ENCODE measurements at regions not wholly inside any gene's neighbourhood (a gene's known extent, or its start where the extent isn't known, plus 50 kb on each side); places are given as distances from the start of the nearest gene placed in this dataset.
"Not testable (repeated sequence)": the region's sequence is repeated elsewhere in the genome, so short reads cannot be mapped to it uniquely, and the experiment has no call there.

- DNase-seq: no peak
- H3K9me3 ChIP-seq (ENCODE audit: control extremely low read depth in 1 of 5, control insufficient read depth in 4 of 5, insufficient read depth in 2 of 5, low read depth in 1 of 5, low read length in 4 of 5): peaks cover 0 to 4% (median 0%) of the 10 kb centered on the region in 5 experiments
- ChIA-PET POLR2A (no interaction called here), CTCF (interaction anchor here (1.1 kb wide), 1 partner anchor 22 kb away, joined by 3 read pairs; no protein-coding TSS in a partner anchor)
- H3K36me3 ChIP-seq (ENCODE audit: control insufficient read depth in 4 of 4, insufficient read depth in 4 of 4, low read length in 3 of 4): no peaks in the 10 kb centered on the region
- no peak overlapping the region for H3K4me3 ChIP-seq (ENCODE audit: control insufficient read depth in 1 of 7, extremely low read depth in 1 of 7, insufficient read depth in 4 of 7, low read depth in 2 of 7, low read length in 6 of 7)
- H3K27ac ChIP-seq (ENCODE audit: insufficient read depth in 1 of 2, low read depth in 1 of 2, low read length in 2 of 2, poor library complexity in 1 of 2, severe bottlenecking in 2 of 2): no peak overlapping the region
- H3K27me3 ChIP-seq (replicated peaks in 2 of 5; ENCODE audit: control insufficient read depth in 4 of 5, insufficient read depth in 5 of 5, low read length in 4 of 5): no peaks in the 10 kb centered on the region
- peaks cover 0 to 7% (median 3%) of the 10 kb centered on the region in 4 experiments for H3K4me1 ChIP-seq (ENCODE audit: control extremely low read depth in 1 of 4, control insufficient read depth in 4 of 4, insufficient read depth in 4 of 4, low read length in 3 of 4)
Observed at GRCh38 chr4:78710536-78710935, 65.6 kb upstream of the BMP2K start.

- no peak for DNase-seq
Observed at GRCh38 chr4:78711676-78712075, 64.5 kb upstream of the BMP2K start.

GRCh38 chr4:78714598-78714997 is 61.6 kb upstream of the BMP2K start:
- H3K27me3 ChIP-seq (replicated peaks in 2 of 5; ENCODE audit: control insufficient read depth in 4 of 5, insufficient read depth in 5 of 5, low read length in 4 of 5); DNase-seq; CTCF ChIA-PET; POLR2A ChIA-PET; H3K9me3 ChIP-seq (ENCODE audit: control extremely low read depth in 1 of 5, control insufficient read depth in 4 of 5, insufficient read depth in 2 of 5, low read depth in 1 of 5, low read length in 4 of 5); H3K4me3 ChIP-seq (ENCODE audit: control insufficient read depth in 1 of 7, extremely low read depth in 1 of 7, insufficient read depth in 4 of 7, low read depth in 2 of 7, low read length in 6 of 7); H3K36me3 ChIP-seq (ENCODE audit: control insufficient read depth in 4 of 4, insufficient read depth in 4 of 4, low read length in 3 of 4); H3K27ac ChIP-seq (ENCODE audit: insufficient read depth in 1 of 2, low read depth in 1 of 2, low read length in 2 of 2, poor library complexity in 1 of 2, severe bottlenecking in 2 of 2); H3K4me1 ChIP-seq (ENCODE audit: control extremely low read depth in 1 of 4, control insufficient read depth in 4 of 4, insufficient read depth in 4 of 4, low read length in 3 of 4): not testable (repeated sequence)
- WGBS (ENCODE audit: insufficient coverage): 100% methylated on average over 1 of the region's 4 CpGs

More at GRCh38 chr4:78711676-78712075, 64.5 kb upstream of the BMP2K start:
- Histone ChIP-seq H3K27me3 (replicated peaks in 2 of 5; ENCODE audit: control insufficient read depth in 4 of 5, insufficient read depth in 5 of 5, low read length in 4 of 5) (no peaks in the 10 kb centered on the region), H3K36me3 (ENCODE audit: control insufficient read depth in 4 of 4, insufficient read depth in 4 of 4, low read length in 3 of 4) (no peaks in the 10 kb centered on the region), H3K9me3 (ENCODE audit: control extremely low read depth in 1 of 5, control insufficient read depth in 4 of 5, insufficient read depth in 2 of 5, low read depth in 1 of 5, low read length in 4 of 5) (peaks cover 0 to 4% (median 0%) of the 10 kb centered on the region in 5 experiments), H3K4me1 (ENCODE audit: control extremely low read depth in 1 of 4, control insufficient read depth in 4 of 4, insufficient read depth in 4 of 4, low read length in 3 of 4) (peaks cover 0 to 7% (median 3%) of the 10 kb centered on the region in 4 experiments), H3K4me3 (ENCODE audit: control insufficient read depth in 1 of 7, extremely low read depth in 1 of 7, insufficient read depth in 4 of 7, low read depth in 2 of 7, low read length in 6 of 7) (no peak overlapping the region), H3K27ac (ENCODE audit: insufficient read depth in 1 of 2, low read depth in 1 of 2, low read length in 2 of 2, poor library complexity in 1 of 2, severe bottlenecking in 2 of 2) (no peak overlapping the region)
- 88% methylated on average over 2 of the region's 3 CpGs for WGBS (ENCODE audit: insufficient coverage)
- ChIA-PET POLR2A (no interaction called here), CTCF (no interaction called here)

GRCh38 chr4:78715372-78715771 is 60.8 kb upstream of the BMP2K start:
- POLR2A ChIA-PET; H3K36me3 ChIP-seq (ENCODE audit: control insufficient read depth in 4 of 4, insufficient read depth in 4 of 4, low read length in 3 of 4); H3K4me3 ChIP-seq (ENCODE audit: control insufficient read depth in 1 of 7, extremely low read depth in 1 of 7, insufficient read depth in 4 of 7, low read depth in 2 of 7, low read length in 6 of 7); H3K9me3 ChIP-seq (ENCODE audit: control extremely low read depth in 1 of 5, control insufficient read depth in 4 of 5, insufficient read depth in 2 of 5, low read depth in 1 of 5, low read length in 4 of 5); H3K27ac ChIP-seq (ENCODE audit: insufficient read depth in 1 of 2, low read depth in 1 of 2, low read length in 2 of 2, poor library complexity in 1 of 2, severe bottlenecking in 2 of 2); CTCF ChIA-PET; DNase-seq; H3K4me1 ChIP-seq (ENCODE audit: control extremely low read depth in 1 of 4, control insufficient read depth in 4 of 4, insufficient read depth in 4 of 4, low read length in 3 of 4); H3K27me3 ChIP-seq (replicated peaks in 2 of 5; ENCODE audit: control insufficient read depth in 4 of 5, insufficient read depth in 5 of 5, low read length in 4 of 5): not testable (repeated sequence)
- WGBS (ENCODE audit: insufficient coverage): 11% methylated on average over 2 of the region's 6 CpGs

- H3K36me3 ChIP-seq (ENCODE audit: control insufficient read depth in 4 of 4, insufficient read depth in 4 of 4, low read length in 3 of 4); DNase-seq; H3K4me3 ChIP-seq (ENCODE audit: control insufficient read depth in 1 of 7, extremely low read depth in 1 of 7, insufficient read depth in 4 of 7, low read depth in 2 of 7, low read length in 6 of 7); POLR2A ChIA-PET; H3K27ac ChIP-seq (ENCODE audit: insufficient read depth in 1 of 2, low read depth in 1 of 2, low read length in 2 of 2, poor library complexity in 1 of 2, severe bottlenecking in 2 of 2); H3K27me3 ChIP-seq (replicated peaks in 2 of 5; ENCODE audit: control insufficient read depth in 4 of 5, insufficient read depth in 5 of 5, low read length in 4 of 5); CTCF ChIA-PET; H3K9me3 ChIP-seq (ENCODE audit: control extremely low read depth in 1 of 5, control insufficient read depth in 4 of 5, insufficient read depth in 2 of 5, low read depth in 1 of 5, low read length in 4 of 5): not testable (repeated sequence)
- peaks cover 7 to 26% (median 18%) of the 10 kb centered on the region in 4 experiments for H3K4me1 ChIP-seq (ENCODE audit: control extremely low read depth in 1 of 4, control insufficient read depth in 4 of 4, insufficient read depth in 4 of 4, low read length in 3 of 4)
- WGBS (ENCODE audit: insufficient coverage): 100% methylated on average over 6 of the region's 8 CpGs
Observed at GRCh38 chr4:78717712-78718111, 58.4 kb upstream of the BMP2K start.

GRCh38 chr4:78720204-78720603 is 55.9 kb upstream of the BMP2K start:
- Histone ChIP-seq H3K27me3 (replicated peaks in 2 of 5; ENCODE audit: control insufficient read depth in 4 of 5, insufficient read depth in 5 of 5, low read length in 4 of 5) (no peaks in the 10 kb centered on the region), H3K36me3 (ENCODE audit: control insufficient read depth in 4 of 4, insufficient read depth in 4 of 4, low read length in 3 of 4) (no peaks in the 10 kb centered on the region), H3K9me3 (ENCODE audit: control extremely low read depth in 1 of 5, control insufficient read depth in 4 of 5, insufficient read depth in 2 of 5, low read depth in 1 of 5, low read length in 4 of 5) (no peaks in the 10 kb centered on the region), H3K4me3 (ENCODE audit: control insufficient read depth in 1 of 7, extremely low read depth in 1 of 7, insufficient read depth in 4 of 7, low read depth in 2 of 7, low read length in 6 of 7) (no peak overlapping the region), H3K27ac (ENCODE audit: insufficient read depth in 1 of 2, low read depth in 1 of 2, low read length in 2 of 2, poor library complexity in 1 of 2, severe bottlenecking in 2 of 2) (peak overlapping the region in 1 of 2 experiments; percentile 60), H3K4me1 (ENCODE audit: control extremely low read depth in 1 of 4, control insufficient read depth in 4 of 4, insufficient read depth in 4 of 4, low read length in 3 of 4) (peaks cover 7 to 30% (median 18%) of the 10 kb centered on the region in 4 experiments)
- ChIA-PET CTCF (no interaction called here), POLR2A (no interaction called here)
- DNase-seq: peak in 1 of 3 donors; percentile 29
- 100% methylated on average over 2 of the region's 3 CpGs for WGBS (ENCODE audit: insufficient coverage)

- Histone ChIP-seq H3K9me3 (ENCODE audit: control extremely low read depth in 1 of 5, control insufficient read depth in 4 of 5, insufficient read depth in 2 of 5, low read depth in 1 of 5, low read length in 4 of 5) (no peaks in the 10 kb centered on the region), H3K27ac (ENCODE audit: insufficient read depth in 1 of 2, low read depth in 1 of 2, low read length in 2 of 2, poor library complexity in 1 of 2, severe bottlenecking in 2 of 2) (peak overlapping the region in 1 of 2 experiments; percentile 60), H3K4me1 (ENCODE audit: control extremely low read depth in 1 of 4, control insufficient read depth in 4 of 4, insufficient read depth in 4 of 4, low read length in 3 of 4) (peaks cover 7 to 30% (median 18%) of the 10 kb centered on the region in 4 experiments), H3K27me3 (replicated peaks in 2 of 5; ENCODE audit: control insufficient read depth in 4 of 5, insufficient read depth in 5 of 5, low read length in 4 of 5) (no peaks in the 10 kb centered on the region), H3K4me3 (ENCODE audit: control insufficient read depth in 1 of 7, extremely low read depth in 1 of 7, insufficient read depth in 4 of 7, low read depth in 2 of 7, low read length in 6 of 7) (peak overlapping the region in 5 of 7 experiments; percentile 2 to 62 (median 31)), H3K36me3 (ENCODE audit: control insufficient read depth in 4 of 4, insufficient read depth in 4 of 4, low read length in 3 of 4) (no peaks in the 10 kb centered on the region)
- POLR2A ChIA-PET: interaction anchor here (0.9 to 1.0 kb wide), 2 partner anchors 9 to 124 kb away, joined by 3 read pairs; no protein-coding TSS in a partner anchor
- 0% methylated on average over 5 of the region's 10 CpGs for WGBS (ENCODE audit: insufficient coverage)
- CTCF ChIA-PET: interaction anchor here (1.0 to 1.3 kb wide), 4 partner anchors 23 to 108 kb away, joined by 3 read pairs; no protein-coding TSS in a partner anchor
- DNase-seq: peak; percentile 49 to 81 (median 74)
Observed at GRCh38 chr4:78720994-78721677, 55.0 kb upstream of the BMP2K start.

Measured in common myeloid progenitor, CD34-positive (primary cell).